ENCODE measurements at regions not wholly inside any gene's neighbourhood (a gene's known extent, or its start where the extent isn't known, plus 50 kb on each side); places are given as distances from the start of the nearest gene placed in this dataset.

GRCh38 chr2:173821451-173821850 is 143.7 kb downstream of the SP3 start:
- no peaks in the 10 kb centered on the region for H3K36me3 ChIP-seq
- H3K9me3 ChIP-seq, result no peaks in the 10 kb centered on the region
- 88 to 94% (median 90%) methylated on average over 9 of the region's 9 CpGs for WGBS, 5 donors
- H3K4me3 ChIP-seq, result no peak overlapping the region
- no peak for TF ChIP-seq EP300 (IDR thresholded peaks at IDR 0.05)
- peaks cover 0 to 25% (median 0%) of the 10 kb centered on the region in 3 donors for H3K27me3 ChIP-seq
- H3K4me1 ChIP-seq, result no peaks in the 10 kb centered on the region
- DNase-seq, result no peak
- intact Hi-C loops (cut with DNase I; ENCODE audit: low total_unique reads), result no loop called here
- no peak overlapping the region for H3K27ac ChIP-seq

GRCh38 chr2:173822889-173823542 is 142.2 kb downstream of the SP3 start:
- 80 to 84% (median 83%) methylated on average over 6 of the region's 6 CpGs for WGBS, 5 donors
- DNase-seq, result no peak
- intact Hi-C loops (cut with DNase I; ENCODE audit: low total_unique reads), result no loop called here

DNA sequence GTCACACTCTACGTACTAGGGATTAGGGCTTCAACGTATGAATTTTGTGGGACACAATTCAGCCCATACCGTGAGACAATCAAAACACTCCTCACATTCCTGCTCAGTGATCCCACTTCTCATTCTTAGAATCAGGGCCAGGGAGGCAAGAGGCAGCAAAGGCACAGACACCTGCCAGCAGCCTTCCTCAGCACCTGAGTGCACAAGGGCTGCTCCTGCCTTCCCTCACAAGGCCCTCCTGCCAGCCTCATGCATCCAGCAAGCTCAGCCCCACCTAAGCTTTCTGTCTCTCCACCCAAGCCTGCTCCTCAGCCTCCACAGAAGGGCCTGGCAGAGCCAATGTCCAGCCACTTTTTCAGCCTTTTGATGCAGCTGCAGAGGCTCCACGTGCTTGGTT is 141.6 kb downstream of the SP3 start:
- H3K4me1 ChIP-seq, result peaks cover 0 to 2% (median 0%) of the 10 kb centered on the region in 4 donors
- intact Hi-C loops (cut with DNase I; ENCODE audit: low total_unique reads), result no loop called here
- WGBS, 5 donors, result 82 to 89% (median 85%) methylated on average over 4 of the region's 4 CpGs

More at GRCh38 chr2:173822889-173823542, 142.2 kb downstream of the SP3 start:
- Histone ChIP-seq H3K27ac (no peak overlapping the region), H3K9me3 (no peaks in the 10 kb centered on the region), H3K4me1 (no peaks in the 10 kb centered on the region), H3K27me3 (peaks cover 0 to 25% (median 0%) of the 10 kb centered on the region in 3 donors), H3K4me3 (no peak overlapping the region), H3K36me3 (no peaks in the 10 kb centered on the region)
- TF ChIP-seq, protein P1, sequence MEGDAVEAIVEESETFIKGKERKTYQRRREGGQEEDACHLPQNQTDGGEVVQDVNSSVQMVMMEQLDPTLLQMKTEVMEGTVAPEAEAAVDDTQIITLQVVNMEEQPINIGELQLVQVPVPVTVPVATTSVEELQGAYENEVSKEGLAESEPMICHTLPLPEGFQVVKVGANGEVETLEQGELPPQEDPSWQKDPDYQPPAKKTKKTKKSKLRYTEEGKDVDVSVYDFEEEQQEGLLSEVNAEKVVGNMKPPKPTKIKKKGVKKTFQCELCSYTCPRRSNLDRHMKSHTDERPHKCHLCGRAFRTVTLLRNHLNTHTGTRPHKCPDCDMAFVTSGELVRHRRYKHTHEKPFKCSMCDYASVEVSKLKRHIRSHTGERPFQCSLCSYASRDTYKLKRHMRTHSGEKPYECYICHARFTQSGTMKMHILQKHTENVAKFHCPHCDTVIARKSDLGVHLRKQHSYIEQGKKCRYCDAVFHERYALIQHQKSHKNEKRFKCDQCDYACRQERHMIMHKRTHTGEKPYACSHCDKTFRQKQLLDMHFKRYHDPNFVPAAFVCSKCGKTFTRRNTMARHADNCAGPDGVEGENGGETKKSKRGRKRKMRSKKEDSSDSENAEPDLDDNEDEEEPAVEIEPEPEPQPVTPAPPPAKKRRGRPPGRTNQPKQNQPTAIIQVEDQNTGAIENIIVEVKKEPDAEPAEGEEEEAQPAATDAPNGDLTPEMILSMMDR (IDR thresholded peaks at IDR 0.05), result no peak
- no peak for TF ChIP-seq POLR2AphosphoS5 (IDR thresholded peaks at IDR 0.05)
- TF ChIP-seq POLR2A (IDR thresholded peaks at IDR 0.05), result no peak

DNA sequence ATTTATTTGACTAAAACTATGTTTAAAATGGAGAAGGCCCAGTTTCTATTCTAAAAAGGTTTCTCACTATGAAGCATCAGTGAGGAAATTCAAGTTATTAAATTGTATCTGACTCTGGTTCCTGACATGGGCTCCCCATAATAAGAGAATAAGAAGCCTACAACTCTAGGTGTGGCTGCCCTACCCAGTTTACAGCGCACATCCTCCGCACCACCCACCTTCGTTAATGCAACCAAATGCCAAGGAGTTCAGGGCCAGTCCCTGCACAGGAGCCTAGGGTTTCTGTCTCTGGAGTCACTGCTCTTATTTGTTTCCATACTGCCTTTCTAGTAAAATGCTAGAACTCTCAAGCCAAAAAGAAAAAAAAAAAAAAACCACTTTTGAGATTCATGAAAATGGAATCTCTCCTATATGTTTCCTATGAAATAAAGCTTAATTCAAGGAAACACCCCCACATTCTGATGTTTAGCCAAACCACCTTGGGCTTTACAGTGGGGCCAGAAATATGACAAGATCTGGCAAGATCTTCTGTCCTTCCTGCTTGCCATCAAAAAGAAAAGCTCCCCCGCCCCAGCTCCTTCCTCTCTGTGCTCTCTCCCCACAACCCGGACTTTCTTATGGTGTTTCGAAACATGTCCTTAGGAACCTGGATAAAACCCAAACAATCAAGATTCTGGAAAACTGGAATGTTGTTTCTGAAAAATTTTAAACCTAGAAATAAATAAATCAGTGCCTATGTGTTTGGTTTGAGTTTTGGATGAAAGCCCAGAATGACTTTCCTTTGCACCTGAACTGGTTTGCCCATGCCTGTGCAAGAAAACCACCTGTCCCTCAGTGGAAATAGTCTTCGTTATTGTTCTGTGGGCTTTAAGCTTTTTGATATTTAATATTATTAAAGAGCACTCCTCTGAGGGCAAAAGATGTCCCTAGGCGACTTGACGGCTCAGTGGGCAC is 136.7 kb downstream of the SP3 start:
- H3K27ac ChIP-seq, result no peak overlapping the region
- peak in 1 of 2 donors; percentile 25 for DNase-seq
- no peaks in the 10 kb centered on the region for H3K9me3 ChIP-seq
- peaks cover 0 to 5% (median 0%) of the 10 kb centered on the region in 3 donors for H3K27me3 ChIP-seq
- 60 to 70% (median 63%) methylated on average over 9 of the region's 9 CpGs for WGBS, 5 donors
- H3K36me3 ChIP-seq, result no peaks in the 10 kb centered on the region
- no peak for TF ChIP-seq POLR2AphosphoS5 (IDR thresholded peaks at IDR 0.05)
- no peak for TF ChIP-seq EP300 (IDR thresholded peaks at IDR 0.05)
- TF ChIP-seq, protein P1 (IDR thresholded peaks at IDR 0.05), result no peak
- TF ChIP-seq POLR2A (IDR thresholded peaks at IDR 0.05), result no peak
- H3K4me1 ChIP-seq, result peaks cover 0 to 10% (median 5%) of the 10 kb centered on the region in 4 donors
- intact Hi-C loops (cut with DNase I; ENCODE audit: low total_unique reads), result no loop called here
- H3K4me3 ChIP-seq, result no peak overlapping the region

More for the DNA sequence above, 141.6 kb downstream of the SP3 start:
- no peak overlapping the region for H3K4me3 ChIP-seq
- H3K36me3 ChIP-seq, result no peaks in the 10 kb centered on the region
- TF ChIP-seq EP300 (IDR thresholded peaks at IDR 0.05) (no peak), POLR2A (IDR thresholded peaks at IDR 0.05) (no peak), POLR2AphosphoS5 (IDR thresholded peaks at IDR 0.05) (no peak)
- TF ChIP-seq, protein P1 (IDR thresholded peaks at IDR 0.05), result no peak
- no peak for DNase-seq
- H3K27ac ChIP-seq, result no peak overlapping the region
- H3K9me3 ChIP-seq, result no peaks in the 10 kb centered on the region
- H3K27me3 ChIP-seq, result peaks cover 0 to 25% (median 0%) of the 10 kb centered on the region in 3 donors

All from stomach (tissue), 8 donors.